Mesothelial cell of epicardium (in vitro differentiated cells): ENCODE measurements at regions not wholly inside any gene's neighbourhood (a gene's known extent, or its start where the extent isn't known, plus 50 kb on each side); places are given as distances from the start of the nearest gene placed in this dataset.

Experiments used
- DNase-seq, 2 experiments: peaks; one replicate each; pipeline ENCODE4 v3.0.0; 2021; ENCODE audit warnings: low spot score in 2 of 2; ENCODE audit not compliant: unreplicated experiment in 2 of 2
- H3K27ac Mint-ChIP-seq: 2 replicates; pipeline ENCODE4 v1.8.0; 2021; ENCODE audit warnings: mixed read lengths
- H3K27me3 Mint-ChIP-seq: 2 replicates; pipeline ENCODE4 v1.8.0; 2021; ENCODE audit warnings: low read depth, mixed read lengths
- H3K36me3 Mint-ChIP-seq: 2 replicates; pipeline ENCODE4 v1.8.0; 2021; ENCODE audit warnings: mixed read lengths
- H3K4me1 Mint-ChIP-seq: 2 replicates; pipeline ENCODE4 v1.8.0; 2021; ENCODE audit warnings: mixed read lengths
- H3K4me3 Mint-ChIP-seq: 2 replicates; pipeline ENCODE4 v1.8.0; 2021; ENCODE audit warnings: mild to moderate bottlenecking, moderate library complexity, mixed read lengths
- H3K9me3 Mint-ChIP-seq: 2 replicates; pipeline ENCODE4 v1.8.0; 2021; ENCODE audit warnings: mixed read lengths
- TF ChIP-seq, protein P1 (sequence below): fragments of 200-600 bp; sonication (generic); IDR thresholded peaks from one replicate; pipeline ENCODE4 v1.5.0; 2021; ENCODE audit warnings: antibody characterized with exemption; ENCODE audit not compliant: unreplicated experiment

DNA sequence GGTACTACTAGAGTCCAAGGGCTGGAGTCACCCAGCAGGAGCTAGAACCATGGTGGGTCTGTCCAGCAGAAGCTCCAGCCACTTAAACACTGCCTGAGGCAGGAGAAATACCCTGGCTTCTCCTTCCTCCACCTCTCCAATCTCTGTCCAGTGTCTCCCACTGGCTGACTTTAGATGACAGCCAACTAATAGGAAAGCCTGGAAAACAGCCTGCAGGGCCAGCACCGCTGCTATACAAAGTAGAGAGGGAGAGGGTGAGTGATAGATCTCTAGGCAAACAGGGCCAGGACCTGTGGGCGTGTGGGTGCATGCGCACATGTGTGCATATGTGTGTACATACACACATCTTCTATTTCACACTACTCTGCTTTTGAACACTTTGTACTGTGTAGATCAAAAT, 56.5 kb upstream of the ATP8A1 start:
- Mint-ChIP-seq H3K9me3 (no peaks in the 10 kb centered on the region), H3K27me3 (no peaks in the 10 kb centered on the region), H3K27ac (no peak overlapping the region), H3K36me3 (no peaks in the 10 kb centered on the region), H3K4me3 (no peak overlapping the region), H3K4me1 (peaks cover 19% of the 10 kb centered on the region)
- TF ChIP-seq, protein P1, sequence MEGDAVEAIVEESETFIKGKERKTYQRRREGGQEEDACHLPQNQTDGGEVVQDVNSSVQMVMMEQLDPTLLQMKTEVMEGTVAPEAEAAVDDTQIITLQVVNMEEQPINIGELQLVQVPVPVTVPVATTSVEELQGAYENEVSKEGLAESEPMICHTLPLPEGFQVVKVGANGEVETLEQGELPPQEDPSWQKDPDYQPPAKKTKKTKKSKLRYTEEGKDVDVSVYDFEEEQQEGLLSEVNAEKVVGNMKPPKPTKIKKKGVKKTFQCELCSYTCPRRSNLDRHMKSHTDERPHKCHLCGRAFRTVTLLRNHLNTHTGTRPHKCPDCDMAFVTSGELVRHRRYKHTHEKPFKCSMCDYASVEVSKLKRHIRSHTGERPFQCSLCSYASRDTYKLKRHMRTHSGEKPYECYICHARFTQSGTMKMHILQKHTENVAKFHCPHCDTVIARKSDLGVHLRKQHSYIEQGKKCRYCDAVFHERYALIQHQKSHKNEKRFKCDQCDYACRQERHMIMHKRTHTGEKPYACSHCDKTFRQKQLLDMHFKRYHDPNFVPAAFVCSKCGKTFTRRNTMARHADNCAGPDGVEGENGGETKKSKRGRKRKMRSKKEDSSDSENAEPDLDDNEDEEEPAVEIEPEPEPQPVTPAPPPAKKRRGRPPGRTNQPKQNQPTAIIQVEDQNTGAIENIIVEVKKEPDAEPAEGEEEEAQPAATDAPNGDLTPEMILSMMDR: no peak
- no peak for DNase-seq

DNA sequence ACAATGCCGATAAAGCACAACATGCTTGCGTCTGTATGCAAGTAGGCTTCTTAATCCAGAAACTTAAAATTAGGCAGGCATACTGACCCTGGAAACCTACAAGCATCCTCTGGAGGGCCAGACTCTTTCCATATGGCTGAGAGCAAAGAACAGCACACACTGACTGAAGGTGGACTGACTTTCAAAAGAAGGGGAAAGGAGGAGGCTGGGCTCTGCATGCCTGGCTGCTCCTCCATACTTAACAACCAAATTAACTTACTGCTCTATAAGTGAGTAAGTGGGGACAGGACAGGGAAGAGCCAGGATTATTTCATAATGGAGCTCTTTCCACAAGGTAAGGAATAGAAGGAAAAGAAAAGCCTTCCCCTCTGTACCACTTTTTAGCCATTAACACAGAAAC, 55.9 kb upstream of the ATP8A1 start:
- Mint-ChIP-seq H3K27me3 (no peaks in the 10 kb centered on the region), H3K4me3 (no peak overlapping the region), H3K36me3 (no peaks in the 10 kb centered on the region), H3K9me3 (no peaks in the 10 kb centered on the region), H3K4me1 (peaks cover 19% of the 10 kb centered on the region), H3K27ac (no peak overlapping the region)
- TF ChIP-seq, protein P1: no peak
- DNase-seq: no peak

DNA sequence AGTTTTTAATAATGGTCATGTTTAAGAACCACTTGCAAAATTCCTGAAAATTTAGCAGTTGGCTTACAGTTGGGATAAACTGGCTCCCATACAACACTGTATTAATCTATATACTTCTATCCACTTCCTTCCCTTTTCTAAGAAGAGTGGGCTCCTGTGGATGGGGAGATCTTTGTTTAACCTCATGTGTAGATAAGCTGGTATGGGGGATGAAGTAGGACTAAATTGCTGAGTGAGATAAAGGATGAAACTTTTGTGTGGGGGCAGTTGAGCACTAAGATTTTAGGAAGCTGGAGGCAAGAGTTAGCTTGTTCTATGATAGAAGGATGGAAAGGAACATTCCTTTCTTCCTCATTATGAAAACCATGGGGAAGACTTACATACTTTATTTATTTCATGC, 54.6 kb upstream of the ATP8A1 start:
- peaks cover 19% of the 10 kb centered on the region for H3K4me1 Mint-ChIP-seq
- H3K36me3 Mint-ChIP-seq: no peaks in the 10 kb centered on the region
- no peak for DNase-seq
- TF ChIP-seq, protein P1: no peak
- no peak overlapping the region for H3K27ac Mint-ChIP-seq
- H3K4me3 Mint-ChIP-seq: no peak overlapping the region
- H3K27me3 Mint-ChIP-seq: no peaks in the 10 kb centered on the region
- no peaks in the 10 kb centered on the region for H3K9me3 Mint-ChIP-seq

DNA sequence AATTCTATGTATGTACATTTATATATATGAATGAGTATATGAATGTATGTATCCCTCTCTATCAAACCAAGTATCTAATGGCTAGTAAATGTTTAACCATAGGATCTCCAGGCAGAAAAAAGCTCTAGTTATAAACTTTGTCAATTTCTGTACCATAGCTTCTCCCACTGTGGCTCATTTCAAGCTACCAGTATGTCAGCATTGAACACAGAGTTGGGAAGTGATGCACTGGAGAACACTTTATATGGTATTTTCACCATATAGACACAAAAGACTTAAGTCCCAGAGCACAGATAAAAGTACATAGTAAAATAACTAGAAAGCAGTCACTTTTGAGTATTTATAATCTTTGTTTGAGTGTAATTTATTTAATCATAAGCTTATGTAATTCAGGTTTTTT, 53.9 kb upstream of the ATP8A1 start:
- H3K4me3 Mint-ChIP-seq: no peak overlapping the region
- H3K9me3 Mint-ChIP-seq: no peaks in the 10 kb centered on the region
- no peak for DNase-seq
- no peak overlapping the region for H3K27ac Mint-ChIP-seq
- TF ChIP-seq, protein P1: no peak
- peaks cover 19% of the 10 kb centered on the region for H3K4me1 Mint-ChIP-seq
- H3K27me3 Mint-ChIP-seq: no peaks in the 10 kb centered on the region
- no peaks in the 10 kb centered on the region for H3K36me3 Mint-ChIP-seq

DNA sequence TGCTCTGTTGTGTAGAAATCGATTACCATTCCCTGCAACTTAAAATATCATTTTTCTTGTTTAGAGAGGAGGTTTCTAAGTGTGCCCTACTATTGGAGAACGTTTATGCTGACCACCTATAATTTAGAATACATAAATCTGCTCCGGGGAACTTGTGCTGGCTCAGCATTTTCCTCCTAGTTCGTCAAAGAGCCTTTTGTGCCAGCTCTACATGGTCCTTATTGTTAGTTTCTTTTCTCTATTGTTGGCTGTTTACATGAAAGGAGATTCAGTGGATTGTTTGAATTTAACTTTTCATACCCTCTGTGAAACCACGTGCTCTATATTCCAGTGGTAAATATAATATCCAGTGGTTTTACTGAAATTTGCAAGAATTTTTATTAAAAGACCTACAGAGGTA, 53.4 kb upstream of the ATP8A1 start:
- TF ChIP-seq, protein P1: no peak
- Mint-ChIP-seq H3K4me3 (no peak overlapping the region), H3K36me3 (no peaks in the 10 kb centered on the region), H3K4me1 (peaks cover 19% of the 10 kb centered on the region), H3K27me3 (no peaks in the 10 kb centered on the region), H3K27ac (peak overlapping the region; percentile 15), H3K9me3 (no peaks in the 10 kb centered on the region)
- DNase-seq: no peak

DNA sequence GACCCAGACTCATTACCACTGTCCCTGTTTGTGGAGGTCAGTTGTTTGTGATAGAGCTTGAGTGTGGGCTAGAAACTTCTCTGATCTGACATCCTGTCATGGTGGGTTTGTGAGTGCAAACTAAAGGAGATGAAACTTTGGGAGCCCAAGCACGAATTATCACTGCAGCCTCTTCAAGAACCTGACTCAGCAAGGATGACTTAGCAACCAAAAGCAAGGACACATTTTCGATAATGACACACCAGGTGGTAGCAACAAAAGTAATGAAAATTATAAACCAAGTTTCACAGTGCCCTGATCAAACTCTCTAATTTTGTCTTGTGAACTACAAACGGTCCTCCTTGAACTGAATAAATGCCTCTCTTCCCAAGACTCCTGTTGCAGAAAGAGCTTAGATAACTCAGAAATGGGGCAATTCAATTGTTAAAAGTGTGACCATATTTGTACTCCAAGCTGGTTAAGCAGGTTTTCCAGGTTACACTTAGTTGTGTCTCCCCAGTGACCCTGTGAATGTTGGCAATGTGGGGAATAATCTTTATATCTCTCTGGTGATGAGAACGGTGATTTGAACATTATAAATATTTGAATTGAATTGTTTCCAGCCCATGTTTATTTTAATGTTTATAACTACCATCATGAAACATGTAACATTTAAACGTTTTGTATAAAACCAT, 52.6 kb upstream of the ATP8A1 start:
- H3K27me3 Mint-ChIP-seq: no peaks in the 10 kb centered on the region
- no peaks in the 10 kb centered on the region for H3K36me3 Mint-ChIP-seq
- TF ChIP-seq, protein P1: no peak
- no peak overlapping the region for H3K4me3 Mint-ChIP-seq
- no peak for DNase-seq
- H3K9me3 Mint-ChIP-seq: no peaks in the 10 kb centered on the region
- H3K4me1 Mint-ChIP-seq: peaks cover 19% of the 10 kb centered on the region
- peak overlapping the region; percentile 14 for H3K27ac Mint-ChIP-seq
